GM12878 (cell line): ENCODE measurements at regions not wholly inside any gene's neighbourhood (a gene's known extent, or its start where the extent isn't known, plus 50 kb on each side); places are given as distances from the start of the nearest gene placed in this dataset.

Source experiments
- ATAC-seq: fragments of 200-7000 bp; cut with Tn5 transposase; 3 replicates; pipeline ENCODE4 v1.9.1; 2020; ENCODE audit warnings: mild to moderate bottlenecking, moderate library complexity
- BruUV-seq: library from RNA; stranded (reverse); fragments of 400-500 nt; replicated peaks from 2 replicates; lab custom pipeline; 2021; lab: Mats Ljungman, UMichigan
- CTCF ChIA-PET: fragments of 300-600 bp; sonication (Branson Sonifier 250); formaldehyde crosslinking; extraction: SDS; loops from one replicate; lab custom pipeline; 2021; ENCODE audit warnings: inconsistent platforms; lab: Yijun Ruan, JAX
- POLR2A ChIA-PET: fragments of 350-600 bp; formaldehyde crosslinking; extraction: SDS; loops from one replicate; lab custom pipeline; 2021; ENCODE audit warnings: inconsistent platforms; lab: Charles Lee
- RAD21 ChIA-PET: fragments of 300-600 bp; sonication (Branson Sonifier 250); formaldehyde crosslinking; loops from one replicate; lab custom pipeline; 2023; ENCODE audit warnings: antibody characterized with exemption; ENCODE audit not compliant: unreplicated experiment; lab: Charles Lee
- SMC1A ChIA-PET: fragments of 300-600 bp; sonication (Branson Sonifier 250); formaldehyde crosslinking; loops from one replicate; lab custom pipeline; 2023; ENCODE audit not compliant: unreplicated experiment, uncharacterized antibody; lab: Charles Lee
- DNase-seq: peaks from one replicate; pipeline ENCODE4 v3.0.0-alpha.2; 2011; ENCODE audit warnings: low read depth, low spot score
- FAIRE-seq: peaks from 3 replicates; lab custom pipeline; 2011; peaks lifted over from hg19 to GRCh38; lab: Jason Lieb, UNC
- H2AFZ ChIP-seq: 2 replicates; pipeline ENCODE4 v1.6.0; 2011; ENCODE audit warnings: low read depth, low read length, control low read depth; ENCODE audit not compliant: control insufficient read depth
- H3K27ac ChIP-seq: 2 replicates; pipeline ENCODE4 v1.5.1; 2011; ENCODE audit warnings: control low read depth; ENCODE audit not compliant: control insufficient read depth, insufficient read depth
- H3K27me3 ChIP-seq, 2 experiments: replicated peaks in 1 of 2; 2 replicates each; pipeline versions ENCODE4 v1.6.0 to v1.6.1; 2011; ENCODE audit warnings: low read length in 1 of 2; ENCODE audit not compliant: control insufficient read depth in 2 of 2, insufficient read depth in 2 of 2
- H3K36me3 ChIP-seq, 2 experiments: 2 replicates each; pipeline ENCODE4 v1.5.1; 2011; ENCODE audit warnings: low read length in 1 of 2; ENCODE audit not compliant: control insufficient read depth in 2 of 2, insufficient read depth in 2 of 2
- H3K4me1 ChIP-seq: 2 replicates; pipeline ENCODE4 v1.6.1; 2011; ENCODE audit warnings: mild to moderate bottlenecking, low read length, moderate library complexity, mixed read lengths; ENCODE audit not compliant: control insufficient read depth, insufficient read depth
- H3K4me2 ChIP-seq: 2 replicates; pipeline ENCODE4 v1.6.0; 2011; ENCODE audit warnings: control low read depth; ENCODE audit not compliant: control insufficient read depth, insufficient read depth
- H3K4me3 ChIP-seq: fragments of 200-600 bp; sonication (generic); 2 replicates; pipeline ENCODE4 v1.5.1; 2016
- H3K79me2 ChIP-seq: 2 replicates; pipeline ENCODE4 v1.6.0; 2011; ENCODE audit warnings: low read length; ENCODE audit not compliant: control insufficient read depth, insufficient read depth
- H3K9ac ChIP-seq: 2 replicates; pipeline ENCODE4 v1.8.0; 2011; ENCODE audit warnings: low read length, control low read depth, mixed read lengths; ENCODE audit not compliant: control insufficient read depth, insufficient read depth
- H3K9me3 ChIP-seq: replicated peaks from 3 replicates; pipeline ENCODE4 v1.5.1; 2011; ENCODE audit warnings: mild to moderate bottlenecking, low read length; ENCODE audit not compliant: control insufficient read depth, insufficient read depth
- H4K20me1 ChIP-seq: 2 replicates; pipeline ENCODE4 v1.6.0; 2011; ENCODE audit not compliant: control insufficient read depth, insufficient read depth
- ATF7 ChIP-seq: fragments of 450-650 bp; IDR thresholded peaks from 2 replicates; pipeline ENCODE4 v1.6.1; 2016; ENCODE audit warnings: low read depth, mild to moderate bottlenecking
- BHLHE40 ChIP-seq, 2 experiments: fragments of 450-650 bp in 1 of 2; IDR thresholded peaks; 2 replicates each; pipeline ENCODE4 v1.6.1; 2011 to 2017; ENCODE audit warnings: low read depth in 2 of 2, borderline replicate concordance in 1 of 2, improper control_type of control experiment in 1 of 2, low read length in 1 of 2, mild to moderate bottlenecking in 1 of 2
- CBX3 ChIP-seq: fragments of 200-600 bp; sonication (generic); IDR thresholded peaks from 2 replicates; pipeline ENCODE4 v1.6.1; 2016; ENCODE audit warnings: low read depth, borderline replicate concordance
- FOS ChIP-seq: IDR thresholded peaks from 3 replicates; pipeline ENCODE4 v1.6.1; 2011; ENCODE audit warnings: borderline replicate concordance; ENCODE audit not compliant: insufficient read length; ENCODE audit errors: extremely low read depth
- GATAD2B ChIP-seq: fragments of 450-650 bp; conservative IDR thresholded peaks from 2 replicates; pipeline ENCODE4 v1.6.1; 2017; ENCODE audit warnings: low read depth, mild to moderate bottlenecking, moderate library complexity
- IKZF1 ChIP-seq: fragments of 450-650 bp; conservative IDR thresholded peaks from 2 replicates; pipeline ENCODE4 v1.6.1; 2017; ENCODE audit warnings: antibody characterized with exemption, mild to moderate bottlenecking
- IRF5 ChIP-seq: fragments of 450-650 bp; IDR thresholded peaks from 2 replicates; pipeline ENCODE4 v1.6.1; 2017; ENCODE audit warnings: borderline replicate concordance
- KLF5 ChIP-seq: fragments of 450-650 bp; IDR thresholded peaks from 2 replicates; pipeline ENCODE4 v1.6.1; 2014; ENCODE audit warnings: mild to moderate bottlenecking; ENCODE audit not compliant: partially characterized antibody
- LARP7 ChIP-seq: fragments of 450-650 bp; IDR thresholded peaks from 2 replicates; pipeline ENCODE4 v1.6.1; 2017; ENCODE audit warnings: mild to moderate bottlenecking
- WGBS: methylation state at CpG from one replicate; pipeline ENCODE4 v1.1.6; 2016; ENCODE audit warnings: low lambda C conversion rate; ENCODE audit not compliant: insufficient replicate concordance, insufficient coverage; ENCODE audit errors: missing lambda C conversion rate; 5-methylcytosine and 5-hydroxymethylcytosine counted together
- in situ Hi-C: fragments of 300-500 bp; cut with MboI; formaldehyde crosslinking; loops from 9 replicates; pipeline ENCODE4 v1.14.3; 2018; ENCODE audit warnings: mixed read lengths
- intact Hi-C: fragments of 100-400 bp; cut with micrococcal nuclease; formaldehyde crosslinking; loops from one replicate; pipeline ENCODE4 v1.14.2; 2022; ENCODE audit not compliant: unreplicated experiment
- TF ChIP-seq, protein P1 (sequence below): IDR thresholded peaks from 2 replicates; pipeline ENCODE4 v1.6.1; 2012; ENCODE audit warnings: low read length, inconsistent platforms

- TF ChIP-seq IRF5, result no peak
- TF ChIP-seq ATF7, result no peak
- TF ChIP-seq FOS, result no peak
Measured at GRCh38 chr7:116111475-116111874, 80.9 kb upstream of the TFEC start (continued).

DNA sequence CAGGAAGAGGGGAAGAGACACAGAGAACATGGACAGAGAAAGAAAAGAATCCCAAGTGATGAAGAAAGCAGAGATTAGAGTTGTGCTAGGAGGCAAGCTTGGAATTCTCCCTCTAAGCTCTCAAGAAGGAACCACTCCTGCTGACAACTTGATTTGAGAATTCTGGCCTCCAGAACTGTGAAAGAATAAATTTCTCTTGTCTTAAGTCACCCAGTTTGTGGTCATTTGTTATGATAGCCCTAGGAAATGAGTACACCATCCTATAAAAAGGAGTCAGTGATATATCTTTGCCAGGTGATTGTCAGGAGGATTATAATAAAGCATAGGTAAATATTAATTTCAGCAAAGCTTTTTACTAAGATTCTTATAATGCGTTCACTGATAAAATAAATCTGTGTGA lies 82.7 kb upstream of the TFEC start:
- no peak for TF ChIP-seq BHLHE40 (IDR thresholded peaks at IDR 0.05; ENCODE audit: borderline replicate concordance in 1 of 2, low read depth in 2 of 2, low read length in 1 of 2)
- TF ChIP-seq GATAD2B, result no peak
- TF ChIP-seq KLF5, result no peak
- TF ChIP-seq IKZF1, result no peak
- TF ChIP-seq, protein P1, sequence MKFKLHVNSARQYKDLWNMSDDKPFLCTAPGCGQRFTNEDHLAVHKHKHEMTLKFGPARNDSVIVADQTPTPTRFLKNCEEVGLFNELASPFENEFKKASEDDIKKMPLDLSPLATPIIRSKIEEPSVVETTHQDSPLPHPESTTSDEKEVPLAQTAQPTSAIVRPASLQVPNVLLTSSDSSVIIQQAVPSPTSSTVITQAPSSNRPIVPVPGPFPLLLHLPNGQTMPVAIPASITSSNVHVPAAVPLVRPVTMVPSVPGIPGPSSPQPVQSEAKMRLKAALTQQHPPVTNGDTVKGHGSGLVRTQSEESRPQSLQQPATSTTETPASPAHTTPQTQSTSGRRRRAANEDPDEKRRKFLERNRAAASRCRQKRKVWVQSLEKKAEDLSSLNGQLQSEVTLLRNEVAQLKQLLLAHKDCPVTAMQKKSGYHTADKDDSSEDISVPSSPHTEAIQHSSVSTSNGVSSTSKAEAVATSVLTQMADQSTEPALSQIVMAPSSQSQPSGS, result no peak
- no peak for TF ChIP-seq LARP7
- TF ChIP-seq CBX3, result no peak
- Histone ChIP-seq H3K9me3 (no peaks in the 10 kb centered on the region), H3K79me2 (no peaks in the 10 kb centered on the region), H3K9ac (no peak overlapping the region), H3K4me1 (no peaks in the 10 kb centered on the region), H3K4me3 (no peak overlapping the region), H3K27ac (no peak overlapping the region), H3K36me3 (no peaks in the 10 kb centered on the region), H3K4me2 (no peak overlapping the region), H2AFZ (no peak overlapping the region), H3K27me3 (no peaks in the 10 kb centered on the region), H4K20me1 (no peaks in the 10 kb centered on the region)
- no TSS peak for BruUV-seq
- ChIA-PET POLR2A (no interaction called here), RAD21 (no interaction called here), CTCF (interaction anchor here (1.2 to 2.0 kb wide), 2 partner anchors 10 to 17 kb away, joined by 3 to 6 read pairs; no protein-coding TSS in a partner anchor), SMC1A (interaction anchor here (1.6 kb wide), 1 partner anchor 20 kb away, joined by 6 read pairs; no protein-coding TSS in a partner anchor)
- no peak for DNase-seq
- in situ Hi-C loops, result no loop called here
- intact Hi-C loops, result no loop called here
- WGBS, result 21% methylated on average over 1 of the region's 1 CpG
- ATAC-seq, result no peak
- peak; percentile 18 for FAIRE-seq
